ENCODE measurements at regions not wholly inside any gene's neighbourhood (a gene's known extent, or its start where the extent isn't known, plus 50 kb on each side); places are given as distances from the start of the nearest gene placed in this dataset.

- TF ChIP-seq, protein P1, sequence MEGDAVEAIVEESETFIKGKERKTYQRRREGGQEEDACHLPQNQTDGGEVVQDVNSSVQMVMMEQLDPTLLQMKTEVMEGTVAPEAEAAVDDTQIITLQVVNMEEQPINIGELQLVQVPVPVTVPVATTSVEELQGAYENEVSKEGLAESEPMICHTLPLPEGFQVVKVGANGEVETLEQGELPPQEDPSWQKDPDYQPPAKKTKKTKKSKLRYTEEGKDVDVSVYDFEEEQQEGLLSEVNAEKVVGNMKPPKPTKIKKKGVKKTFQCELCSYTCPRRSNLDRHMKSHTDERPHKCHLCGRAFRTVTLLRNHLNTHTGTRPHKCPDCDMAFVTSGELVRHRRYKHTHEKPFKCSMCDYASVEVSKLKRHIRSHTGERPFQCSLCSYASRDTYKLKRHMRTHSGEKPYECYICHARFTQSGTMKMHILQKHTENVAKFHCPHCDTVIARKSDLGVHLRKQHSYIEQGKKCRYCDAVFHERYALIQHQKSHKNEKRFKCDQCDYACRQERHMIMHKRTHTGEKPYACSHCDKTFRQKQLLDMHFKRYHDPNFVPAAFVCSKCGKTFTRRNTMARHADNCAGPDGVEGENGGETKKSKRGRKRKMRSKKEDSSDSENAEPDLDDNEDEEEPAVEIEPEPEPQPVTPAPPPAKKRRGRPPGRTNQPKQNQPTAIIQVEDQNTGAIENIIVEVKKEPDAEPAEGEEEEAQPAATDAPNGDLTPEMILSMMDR (IDR thresholded peaks at IDR 0.05): no peak
- no peak for TF ChIP-seq POLR2A (IDR thresholded peaks at IDR 0.05)
Measured at GRCh38 chr12:23423796-23424195, 525.7 kb downstream of the SOX5 start.

All from lower leg skin (tissue), 3 donors.